MM.1S (cell line): ENCODE measurements at regions not wholly inside any gene's neighbourhood (a gene's known extent, or its start where the extent isn't known, plus 50 kb on each side); places are given as distances from the start of the nearest gene placed in this dataset.

Experiments
- DNase-seq: peaks from one replicate; pipeline ENCODE4 v3.0.0-alpha.2; 2015
- H2AFZ ChIP-seq: fragments of 300-600 bp; sonication (generic); 2 replicates; pipeline ENCODE4 v1.6.0; 2016; ENCODE audit warnings: antibody characterized with exemption, low read length
- H3F3A ChIP-seq: fragments of 300-600 bp; sonication (generic); 2 replicates; pipeline ENCODE4 v1.6.1; 2016; ENCODE audit warnings: mild to moderate bottlenecking, antibody characterized with exemption, low read length, moderate library complexity, mixed read lengths; ENCODE audit not compliant: insufficient read depth
- H3K27ac ChIP-seq: fragments of 300-600 bp; sonication (generic); 2 replicates; pipeline ENCODE4 v1.5.1; 2016; ENCODE audit warnings: mild to moderate bottlenecking, low read length
- H3K27me3 ChIP-seq: fragments of 300-600 bp; sonication (generic); replicated peaks from 2 replicates; pipeline ENCODE4 v1.6.0; 2016; ENCODE audit warnings: low read length; ENCODE audit not compliant: insufficient read depth
- H3K36me3 ChIP-seq: fragments of 300-600 bp; sonication (generic); replicated peaks from 2 replicates; pipeline ENCODE4 v1.6.1; 2016; ENCODE audit warnings: mild to moderate bottlenecking, low read length, mixed read lengths; ENCODE audit not compliant: insufficient read depth
- H3K4me1 ChIP-seq: fragments of 300-600 bp; sonication (generic); 2 replicates; pipeline ENCODE4 v1.6.1; 2016; ENCODE audit warnings: low read length, mixed read lengths
- H3K4me2 ChIP-seq: fragments of 300-600 bp; sonication (generic); 2 replicates; pipeline ENCODE4 v1.6.0; 2016; ENCODE audit warnings: low read depth, low read length
- H3K4me3 ChIP-seq: fragments of 300-600 bp; sonication (generic); 2 replicates; pipeline ENCODE4 v1.5.1; 2016; ENCODE audit warnings: low read length, mixed read lengths
- H3K79me2 ChIP-seq: fragments of 300-600 bp; sonication (generic); 2 replicates; pipeline ENCODE4 v1.6.1; 2016; ENCODE audit warnings: mixed run types, low read length, mixed read lengths
- H3K9ac ChIP-seq: fragments of 300-600 bp; sonication (generic); 2 replicates; pipeline ENCODE4 v1.6.1; 2016; ENCODE audit warnings: low read length, mixed read lengths
- H3K9me2 ChIP-seq: fragments of 300-600 bp; sonication (generic); replicated peaks from 2 replicates; pipeline ENCODE4 v1.6.1; 2016; ENCODE audit warnings: mild to moderate bottlenecking, low read length, mixed read lengths; ENCODE audit not compliant: insufficient read depth
- H3K9me3 ChIP-seq: fragments of 300-600 bp; sonication (generic); replicated peaks from 2 replicates; pipeline ENCODE4 v1.6.1; 2016; ENCODE audit warnings: mild to moderate bottlenecking, low read length, mixed read lengths; ENCODE audit not compliant: insufficient read depth
- H4K20me1 ChIP-seq: fragments of 300-600 bp; sonication (generic); 2 replicates; pipeline ENCODE4 v1.6.1; 2016; ENCODE audit warnings: mild to moderate bottlenecking, low read length, moderate library complexity, mixed read lengths; ENCODE audit not compliant: insufficient read depth
- EZH2 ChIP-seq: fragments of 300-600 bp; sonication (generic); optimal IDR thresholded peaks from 2 replicates; pipeline ENCODE3; 2017; ENCODE audit warnings: low read depth, mild to moderate bottlenecking, antibody characterized with exemption, low read length, mixed read lengths
- EZH2phosphoT487 ChIP-seq: fragments of 300-600 bp; sonication (generic); IDR thresholded peaks from 2 replicates; pipeline ENCODE4 v1.6.1; 2018; ENCODE audit warnings: antibody characterized with exemption, low read length
- TF ChIP-seq, protein P1 (sequence below): fragments of 300-600 bp; sonication (generic); IDR thresholded peaks from 2 replicates; pipeline ENCODE4 v1.5.1; 2016; ENCODE audit warnings: antibody characterized with exemption, low read length, mixed read lengths

DNA sequence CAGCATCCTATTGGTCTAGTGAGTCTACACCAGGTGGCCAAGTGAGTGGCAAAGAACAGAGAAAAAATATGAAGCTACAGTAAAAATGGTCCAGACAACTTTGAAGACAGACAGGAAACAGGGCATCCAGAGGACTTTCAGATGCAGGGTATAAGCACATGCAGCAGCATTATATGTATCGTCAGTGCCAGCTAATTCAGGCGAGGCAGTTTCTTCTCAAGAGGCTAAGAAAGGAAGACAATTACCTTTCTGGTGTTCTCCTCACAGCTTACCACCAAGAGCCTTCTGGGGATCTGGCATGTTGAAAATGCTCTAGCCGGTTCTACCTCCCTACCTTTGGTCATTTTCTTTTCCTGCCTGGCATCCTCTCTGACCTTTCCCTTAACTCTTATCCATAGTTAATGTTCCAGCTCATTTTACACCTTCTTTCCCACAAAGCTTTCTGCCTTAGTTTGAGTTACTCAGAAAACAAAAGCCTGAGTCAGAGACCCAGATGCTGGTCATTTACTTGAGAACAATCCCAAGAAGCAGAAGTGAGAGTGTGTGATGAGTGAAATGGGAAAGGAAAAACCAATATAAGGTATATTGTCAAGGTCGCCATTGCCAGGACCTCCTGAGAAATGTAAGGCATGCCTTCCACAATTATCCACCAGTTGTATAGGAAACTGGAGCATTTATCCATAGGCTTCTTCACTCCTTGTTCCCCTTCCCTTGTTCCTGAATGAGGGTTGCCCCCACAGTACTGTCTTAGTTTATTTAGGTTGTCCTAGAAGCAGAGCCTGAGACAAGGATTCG is 444.1 kb downstream of the PLPP3 start:
- no peak overlapping the region for H3K4me2 ChIP-seq
- H3K4me1 ChIP-seq = no peaks in the 10 kb centered on the region
- H3K9ac ChIP-seq = no peak overlapping the region
- H3K9me2 ChIP-seq = no peaks in the 10 kb centered on the region
- TF ChIP-seq EZH2 (no peak), EZH2phosphoT487 (no peak)
- TF ChIP-seq, protein P1, sequence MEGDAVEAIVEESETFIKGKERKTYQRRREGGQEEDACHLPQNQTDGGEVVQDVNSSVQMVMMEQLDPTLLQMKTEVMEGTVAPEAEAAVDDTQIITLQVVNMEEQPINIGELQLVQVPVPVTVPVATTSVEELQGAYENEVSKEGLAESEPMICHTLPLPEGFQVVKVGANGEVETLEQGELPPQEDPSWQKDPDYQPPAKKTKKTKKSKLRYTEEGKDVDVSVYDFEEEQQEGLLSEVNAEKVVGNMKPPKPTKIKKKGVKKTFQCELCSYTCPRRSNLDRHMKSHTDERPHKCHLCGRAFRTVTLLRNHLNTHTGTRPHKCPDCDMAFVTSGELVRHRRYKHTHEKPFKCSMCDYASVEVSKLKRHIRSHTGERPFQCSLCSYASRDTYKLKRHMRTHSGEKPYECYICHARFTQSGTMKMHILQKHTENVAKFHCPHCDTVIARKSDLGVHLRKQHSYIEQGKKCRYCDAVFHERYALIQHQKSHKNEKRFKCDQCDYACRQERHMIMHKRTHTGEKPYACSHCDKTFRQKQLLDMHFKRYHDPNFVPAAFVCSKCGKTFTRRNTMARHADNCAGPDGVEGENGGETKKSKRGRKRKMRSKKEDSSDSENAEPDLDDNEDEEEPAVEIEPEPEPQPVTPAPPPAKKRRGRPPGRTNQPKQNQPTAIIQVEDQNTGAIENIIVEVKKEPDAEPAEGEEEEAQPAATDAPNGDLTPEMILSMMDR = no peak
- H3K4me3 ChIP-seq = no peak overlapping the region
- no peaks in the 10 kb centered on the region for H3K27me3 ChIP-seq
- H3K79me2 ChIP-seq = no peaks in the 10 kb centered on the region
- H3K27ac ChIP-seq = no peak overlapping the region
- no peaks in the 10 kb centered on the region for H4K20me1 ChIP-seq
- no peak overlapping the region for H2AFZ ChIP-seq
- no peaks in the 10 kb centered on the region for H3F3A ChIP-seq
- no peaks in the 10 kb centered on the region for H3K36me3 ChIP-seq
- DNase-seq = no peak
- no peaks in the 10 kb centered on the region for H3K9me3 ChIP-seq

DNA sequence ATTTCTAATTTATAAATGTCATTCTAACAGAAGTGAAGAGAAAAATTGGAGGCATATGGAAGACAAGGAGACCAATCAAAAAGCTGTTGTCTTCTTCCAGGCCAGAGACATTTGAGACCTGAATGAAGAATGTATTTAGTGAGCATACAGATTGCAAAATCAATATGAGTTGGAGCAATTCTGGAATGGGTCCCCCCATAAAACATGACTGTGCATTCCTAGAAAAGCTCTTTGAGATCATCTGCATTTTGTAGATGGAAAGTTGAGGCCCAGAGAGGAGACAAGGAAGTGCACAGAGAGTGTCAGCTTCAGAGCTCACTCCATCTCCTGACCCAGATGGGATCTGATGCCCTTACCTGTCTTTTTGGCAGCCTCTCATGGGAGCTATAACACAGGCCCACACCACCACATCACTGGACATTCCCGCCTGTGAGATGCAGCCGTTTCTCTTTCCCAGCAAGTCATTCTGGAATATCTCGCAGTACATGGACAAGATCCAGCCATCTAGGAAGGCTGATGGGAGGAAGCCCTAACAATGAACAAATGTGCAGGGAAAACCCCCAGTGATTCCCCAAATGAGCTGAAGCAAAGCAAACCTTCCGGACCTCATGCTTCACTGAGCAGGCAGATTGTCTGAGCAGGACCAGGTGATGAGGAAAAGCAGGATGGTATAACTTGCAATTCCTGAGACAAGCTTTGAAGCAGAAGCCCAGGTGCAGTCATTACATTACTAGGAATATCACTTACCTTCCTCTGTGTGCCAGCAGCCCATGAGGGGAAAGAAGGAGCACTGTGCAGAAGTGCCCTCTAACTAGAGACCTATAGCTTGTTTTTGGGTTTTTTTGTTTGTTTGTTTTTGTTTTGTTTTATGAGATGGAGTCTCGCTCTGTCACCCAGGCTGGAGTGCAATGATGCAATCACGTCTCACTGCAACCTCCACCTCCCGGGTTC is 445.6 kb downstream of the PLPP3 start:
- Histone ChIP-seq H4K20me1 (no peaks in the 10 kb centered on the region), H3K79me2 (no peaks in the 10 kb centered on the region), H3F3A (no peaks in the 10 kb centered on the region), H3K4me1 (no peaks in the 10 kb centered on the region), H3K9me3 (no peaks in the 10 kb centered on the region), H3K27ac (no peak overlapping the region), H2AFZ (no peak overlapping the region), H3K27me3 (no peaks in the 10 kb centered on the region), H3K4me2 (no peak overlapping the region), H3K4me3 (no peak overlapping the region), H3K36me3 (no peaks in the 10 kb centered on the region), H3K9me2 (no peaks in the 10 kb centered on the region), H3K9ac (no peak overlapping the region)
- TF ChIP-seq EZH2 (no peak), EZH2phosphoT487 (no peak)
- TF ChIP-seq, protein P1 = no peak
- DNase-seq = no peak

DNA sequence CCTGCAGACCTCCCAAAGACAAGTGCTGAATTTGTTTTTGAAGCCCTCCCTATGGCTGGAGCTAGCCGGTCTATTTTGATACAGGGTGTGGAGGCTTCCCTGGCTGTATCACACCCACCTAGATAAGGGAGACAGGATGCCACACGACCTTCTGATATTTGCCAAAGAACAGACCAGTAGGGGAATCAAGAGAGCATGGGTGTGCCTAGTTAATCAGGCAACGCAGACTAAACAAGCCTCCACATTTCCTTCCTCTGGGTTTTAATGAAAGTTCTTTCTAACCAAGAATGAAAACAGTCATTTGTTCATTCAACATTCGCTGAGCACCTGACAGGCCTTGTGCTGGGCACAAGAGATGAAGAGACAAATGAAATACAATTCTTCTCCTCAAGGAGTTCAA is 446.8 kb downstream of the PLPP3 start:
- Histone ChIP-seq H3K27me3 (no peaks in the 10 kb centered on the region), H3K4me3 (no peak overlapping the region), H3K4me2 (no peak overlapping the region), H3K36me3 (no peaks in the 10 kb centered on the region), H3F3A (no peaks in the 10 kb centered on the region), H3K9ac (no peak overlapping the region), H3K9me3 (no peaks in the 10 kb centered on the region), H2AFZ (no peak overlapping the region), H3K4me1 (no peaks in the 10 kb centered on the region), H4K20me1 (no peaks in the 10 kb centered on the region), H3K9me2 (no peaks in the 10 kb centered on the region), H3K79me2 (no peaks in the 10 kb centered on the region), H3K27ac (no peak overlapping the region)
- no peak for DNase-seq
- TF ChIP-seq EZH2phosphoT487 (no peak), EZH2 (no peak)
- TF ChIP-seq, protein P1 = no peak
